HepG2 (cell line): ENCODE measurements at regions not wholly inside any gene's neighbourhood (a gene's known extent, or its start where the extent isn't known, plus 50 kb on each side); places are given as distances from the start of the nearest gene placed in this dataset.

Source experiments
- CREB1 ChIP-seq, 2 experiments: fragments of 450-650 bp in 1 of 2; IDR thresholded peaks; 2 replicates each; pipeline ENCODE4 v1.6.1; 2016 to 2017; ENCODE audit warnings: control low read depth in 1 of 2, mild to moderate bottlenecking in 1 of 2, missing compliant biosample characterization in 1 of 2, missing genetic modification characterization in 1 of 2
- EHMT2 ChIP-seq: fragments of 200-600 bp; sonication (generic); IDR thresholded peaks from 2 replicates; pipeline ENCODE4 v1.7.0; 2017; ENCODE audit warnings: antibody characterized with exemption, low read depth, low read length, borderline replicate concordance
- NFRKB ChIP-seq: fragments of 450-650 bp; IDR thresholded peaks from 2 replicates; pipeline ENCODE4 v1.6.1; 2017
- POLR2AphosphoS5 ChIP-seq: IDR thresholded peaks from 2 replicates; pipeline ENCODE4 v1.6.1; 2012; ENCODE audit warnings: low read depth, low read length
- TRIM24 ChIP-seq: sonication (generic); formaldehyde crosslinking; IDR thresholded peaks from 2 replicates; pipeline ENCODE4 v1.8.0; 2022; ENCODE audit warnings: mild to moderate bottlenecking, missing genetic modification reagents
- ZNF317 ChIP-seq: sonication (generic); formaldehyde crosslinking; IDR thresholded peaks from 2 replicates; pipeline ENCODE4 v1.5.0; 2020; ENCODE audit warnings: mild to moderate bottlenecking, missing genetic modification reagents
- ZNF510 ChIP-seq: sonication (generic); formaldehyde crosslinking; IDR thresholded peaks from 2 replicates; pipeline ENCODE4 v1.4.0; 2020; ENCODE audit warnings: low read depth, mild to moderate bottlenecking, missing genetic modification reagents
- ZSCAN25 ChIP-seq: sonication (generic); formaldehyde crosslinking; IDR thresholded peaks from 2 replicates; pipeline ENCODE4 v1.8.0; 2022; ENCODE audit warnings: mild to moderate bottlenecking, missing genetic modification reagents
- TF ChIP-seq, protein P1 (sequence below): IDR thresholded peaks from 2 replicates; pipeline ENCODE4 v1.6.1; 2012; ENCODE audit warnings: inconsistent platforms
- TF ChIP-seq, protein P2 (sequence below): sonication (generic); formaldehyde crosslinking; IDR thresholded peaks from 2 replicates; pipeline ENCODE4 v1.5.0; 2020; ENCODE audit warnings: mild to moderate bottlenecking, missing genetic modification reagents, moderate library complexity

DNA sequence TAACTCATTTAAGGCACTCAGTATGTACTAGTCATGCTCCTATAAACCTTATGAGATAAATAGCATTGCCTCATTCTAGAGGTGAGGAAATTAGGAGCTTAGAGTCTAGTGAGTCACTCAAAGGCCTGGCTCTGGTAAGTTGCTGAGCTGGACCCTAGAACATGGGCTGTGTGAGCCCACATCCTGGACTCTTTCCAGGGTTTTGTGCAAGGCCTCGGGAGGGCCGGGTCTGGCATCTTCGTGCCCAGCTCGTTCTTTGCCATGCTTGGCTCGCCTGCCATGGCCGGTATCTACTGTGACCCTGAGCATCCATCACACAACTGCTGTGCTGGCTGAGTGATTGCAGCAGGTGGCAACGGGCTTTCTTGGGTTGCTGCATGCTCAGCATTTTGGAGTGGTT lies 168.0 kb downstream of the LPIN1 start:
- TF ChIP-seq ZSCAN25 (CRISPR knock-in tag), result no peak
- no peak for TF ChIP-seq CREB1 (IDR thresholded peaks at IDR 0.05)
- no peak for TF ChIP-seq CREB1 (CRISPR knock-in tag; IDR thresholded peaks at IDR 0.05)
- TF ChIP-seq EHMT2, result no peak
- TF ChIP-seq, protein P1, sequence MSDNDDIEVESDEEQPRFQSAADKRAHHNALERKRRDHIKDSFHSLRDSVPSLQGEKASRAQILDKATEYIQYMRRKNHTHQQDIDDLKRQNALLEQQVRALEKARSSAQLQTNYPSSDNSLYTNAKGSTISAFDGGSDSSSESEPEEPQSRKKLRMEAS, result no peak
- no peak for TF ChIP-seq ZNF510
- TF ChIP-seq POLR2AphosphoS5, result no peak
- TF ChIP-seq NFRKB, result no peak
- TF ChIP-seq, protein P2, sequence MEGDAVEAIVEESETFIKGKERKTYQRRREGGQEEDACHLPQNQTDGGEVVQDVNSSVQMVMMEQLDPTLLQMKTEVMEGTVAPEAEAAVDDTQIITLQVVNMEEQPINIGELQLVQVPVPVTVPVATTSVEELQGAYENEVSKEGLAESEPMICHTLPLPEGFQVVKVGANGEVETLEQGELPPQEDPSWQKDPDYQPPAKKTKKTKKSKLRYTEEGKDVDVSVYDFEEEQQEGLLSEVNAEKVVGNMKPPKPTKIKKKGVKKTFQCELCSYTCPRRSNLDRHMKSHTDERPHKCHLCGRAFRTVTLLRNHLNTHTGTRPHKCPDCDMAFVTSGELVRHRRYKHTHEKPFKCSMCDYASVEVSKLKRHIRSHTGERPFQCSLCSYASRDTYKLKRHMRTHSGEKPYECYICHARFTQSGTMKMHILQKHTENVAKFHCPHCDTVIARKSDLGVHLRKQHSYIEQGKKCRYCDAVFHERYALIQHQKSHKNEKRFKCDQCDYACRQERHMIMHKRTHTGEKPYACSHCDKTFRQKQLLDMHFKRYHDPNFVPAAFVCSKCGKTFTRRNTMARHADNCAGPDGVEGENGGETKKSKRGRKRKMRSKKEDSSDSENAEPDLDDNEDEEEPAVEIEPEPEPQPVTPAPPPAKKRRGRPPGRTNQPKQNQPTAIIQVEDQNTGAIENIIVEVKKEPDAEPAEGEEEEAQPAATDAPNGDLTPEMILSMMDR (CRISPR knock-in tag), result no peak
- TF ChIP-seq ZNF317 (CRISPR knock-in tag), result no peak
- no peak for TF ChIP-seq TRIM24 (CRISPR knock-in tag)
